CD14-positive monocyte (primary cell): ENCODE measurements at regions not wholly inside any gene's neighbourhood (a gene's known extent, or its start where the extent isn't known, plus 50 kb on each side); places are given as distances from the start of the nearest gene placed in this dataset.

Experiments used
- DNase-seq, 3 donors: peaks; one replicate each; pipeline ENCODE4 v3.0.0-alpha.2; 2011 to 2022
- H2AFZ ChIP-seq: 2 replicates; pipeline ENCODE4 v1.6.0; 2012; ENCODE audit warnings: mild to moderate bottlenecking, low read depth, low read length, inconsistent platforms; ENCODE audit not compliant: insufficient read depth, poor library complexity, severe bottlenecking
- H3K27ac ChIP-seq, 2 donors: 1 replicate in 1 of 2; 2 replicates in 1 of 2; pipeline ENCODE4 v1.5.1; 2012 to 2013; ENCODE audit warnings: low read length in 2 of 2, control low read depth in 1 of 2, inconsistent platforms in 1 of 2, low read depth in 1 of 2, mild to moderate bottlenecking in 1 of 2
- H3K27me3 ChIP-seq, 2 donors: one replicate each; pipeline versions ENCODE4 v1.6.0 to v1.6.1; 2011 to 2013; ENCODE audit warnings: low read length in 2 of 2; ENCODE audit not compliant: control insufficient read depth in 2 of 2, insufficient read depth in 2 of 2
- H3K36me3 ChIP-seq, 2 donors: replicated peaks in 1 of 2; 1 replicate in 1 of 2; 2 replicates in 1 of 2; pipeline versions ENCODE4 v1.5.1 to v1.6.1; 2012 to 2013; ENCODE audit warnings: low read length in 2 of 2, control low read depth in 1 of 2, inconsistent platforms in 1 of 2, mild to moderate bottlenecking in 1 of 2; ENCODE audit not compliant: insufficient read depth in 2 of 2, control insufficient read depth in 1 of 2
- H3K4me1 ChIP-seq, 2 donors: 1 replicate in 1 of 2; 2 replicates in 1 of 2; pipeline versions ENCODE4 v1.5.1 to v1.6.1; 2012 to 2013; ENCODE audit warnings: low read length in 2 of 2, control low read depth in 1 of 2, inconsistent platforms in 1 of 2, mild to moderate bottlenecking in 1 of 2, moderate library complexity in 1 of 2; ENCODE audit not compliant: insufficient read depth in 2 of 2, control insufficient read depth in 1 of 2
- H3K4me2 ChIP-seq: replicated peaks from 2 replicates; pipeline ENCODE3; 2012; ENCODE audit warnings: low read length, moderate library complexity, mild to moderate bottlenecking; ENCODE audit not compliant: poor library complexity, severe bottlenecking; ENCODE audit errors: extremely low read depth
- H3K4me3 ChIP-seq, 3 experiments: fragments of 200-600 bp in 1 of 3; sonication (generic) in 1 of 3; replicated peaks in 1 of 3; 1 replicate in 2 of 3; 2 replicates in 1 of 3; pipeline ENCODE4 v1.5.1; 2011 to 2013; ENCODE audit warnings: low read length in 3 of 3, mild to moderate bottlenecking in 3 of 3, control low read depth in 2 of 3, low read depth in 2 of 3, inconsistent platforms in 1 of 3, moderate library complexity in 1 of 3
- H3K79me2 ChIP-seq: 2 replicates; pipeline ENCODE4 v1.6.0; 2012; ENCODE audit warnings: mild to moderate bottlenecking, control low read depth, inconsistent platforms, low read length, moderate library complexity; ENCODE audit not compliant: insufficient read depth
- H3K9ac ChIP-seq: 2 replicates; pipeline ENCODE4 v1.6.0; 2017; ENCODE audit warnings: low read length, mild to moderate bottlenecking; ENCODE audit not compliant: insufficient read depth, poor library complexity, severe bottlenecking
- H3K9me3 ChIP-seq, 2 donors: replicated peaks in 1 of 2; 1 replicate in 1 of 2; 2 replicates in 1 of 2; pipeline versions ENCODE4 v1.5.1 to v1.6.1; 2012 to 2013; ENCODE audit warnings: low read length in 2 of 2, control low read depth in 1 of 2; ENCODE audit not compliant: control insufficient read depth in 1 of 2, insufficient read depth in 1 of 2
- H4K20me1 ChIP-seq: 2 replicates; pipeline ENCODE4 v1.6.0; 2012; ENCODE audit warnings: mild to moderate bottlenecking, low read length, control low read depth, moderate library complexity; ENCODE audit not compliant: insufficient read depth
- H3K27ac Mint-ChIP-seq, 7 donors: one replicate each; pipeline ENCODE4 v1.8.0; 2020; ENCODE audit warnings: mild to moderate bottlenecking in 7 of 7, mixed read lengths in 7 of 7, moderate library complexity in 6 of 7, inconsistent platforms in 2 of 7
- H3K27me3 Mint-ChIP-seq, 3 donors: one replicate each; pipeline ENCODE4 v1.8.0; 2021 to 2022; ENCODE audit warnings: low read depth in 3 of 3, mild to moderate bottlenecking in 3 of 3, mixed read lengths in 3 of 3, moderate library complexity in 3 of 3, inconsistent platforms in 1 of 3
- H3K36me3 Mint-ChIP-seq, 2 donors: one replicate each; pipeline ENCODE4 v1.8.0; 2020; ENCODE audit warnings: mixed read lengths in 2 of 2, inconsistent platforms in 1 of 2, mild to moderate bottlenecking in 1 of 2
- H3K4me1 Mint-ChIP-seq: one replicate; pipeline ENCODE4 v1.8.0; 2020; ENCODE audit warnings: mild to moderate bottlenecking, mixed read lengths
- H3K4me3 Mint-ChIP-seq, 2 donors: one replicate each; pipeline ENCODE4 v1.8.0; 2020; ENCODE audit warnings: mild to moderate bottlenecking in 2 of 2, mixed read lengths in 2 of 2, moderate library complexity in 1 of 2
- H3K9me3 Mint-ChIP-seq, 7 donors: one replicate each; pipeline ENCODE4 v1.8.0; 2020 to 2022; ENCODE audit warnings: mixed read lengths in 7 of 7, mild to moderate bottlenecking in 6 of 7, moderate library complexity in 6 of 7, inconsistent platforms in 2 of 7
- CTCF ChIP-seq: fragments of 200-600 bp; IDR thresholded peaks from one replicate; pipeline ENCODE4 v1.8.0; 2022; ENCODE audit warnings: antibody characterized with exemption, mild to moderate bottlenecking
- WGBS: methylation state at CpG from one replicate; pipeline ENCODE4 v1.1.5; 2013; ENCODE audit warnings: missing lambda C conversion rate; ENCODE audit not compliant: insufficient coverage; 5-methylcytosine and 5-hydroxymethylcytosine counted together
- intact Hi-C, 2 donors: fragments of 100-400 bp; cut with micrococcal nuclease; formaldehyde crosslinking; loops; one replicate each; pipeline versions ENCODE4 v1.15.0 to v1.15.1; 2023

DNA sequence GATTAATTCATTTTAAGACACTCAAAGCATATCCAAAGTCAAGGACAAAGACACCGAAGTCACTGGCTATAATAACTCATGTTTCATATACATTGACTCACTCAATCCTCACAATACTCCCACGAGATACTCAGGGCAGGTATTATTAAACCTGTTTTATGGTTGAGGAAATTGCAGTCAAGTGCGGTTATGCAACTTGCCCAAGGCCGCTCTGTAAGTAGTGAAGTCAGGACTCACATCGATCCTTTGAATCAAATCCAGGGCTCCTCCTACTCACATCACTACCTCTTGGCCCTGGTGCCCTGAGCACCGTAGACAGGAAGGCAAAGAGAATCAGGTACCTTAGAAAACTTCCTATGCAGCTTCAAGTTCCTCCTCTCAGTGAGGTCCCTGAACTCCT is 87.8 kb upstream of the APC start:
- peaks cover 0 to 3% (median 0%) of the 10 kb centered on the region in 7 donors for H3K9me3 Mint-ChIP-seq
- no peak overlapping the region for H3K4me3 Mint-ChIP-seq
- H3K4me1 Mint-ChIP-seq: peaks cover 9% of the 10 kb centered on the region
- DNase-seq: no peak
- Histone ChIP-seq H3K27ac (no peak overlapping the region), H3K9me3 (no peaks in the 10 kb centered on the region), H2AFZ (no peak overlapping the region), H3K27me3 (no peaks in the 10 kb centered on the region), H3K4me3 (no peak overlapping the region), H3K79me2 (no peaks in the 10 kb centered on the region), H4K20me1 (no peaks in the 10 kb centered on the region), H3K4me1 (no peaks in the 10 kb centered on the region), H3K36me3 (no peaks in the 10 kb centered on the region), H3K4me2 (no peak overlapping the region), H3K9ac (no peak overlapping the region)
- no peak overlapping the region for H3K27ac Mint-ChIP-seq
- intact Hi-C loops: no loop called here
- no peak for TF ChIP-seq CTCF
- WGBS: 71% methylated on average over 1 of the region's 6 CpGs
- H3K36me3 Mint-ChIP-seq: no peaks in the 10 kb centered on the region
- peaks cover 7 to 20% (median 8%) of the 10 kb centered on the region in 3 donors for H3K27me3 Mint-ChIP-seq

GRCh38 chr5:112653638-112654205 is 84.0 kb upstream of the APC start:
- no peaks in the 10 kb centered on the region for H3K4me1 ChIP-seq
- H3K79me2 ChIP-seq: no peaks in the 10 kb centered on the region
- H3K27me3 ChIP-seq: no peaks in the 10 kb centered on the region
- H3K9me3 ChIP-seq: no peaks in the 10 kb centered on the region
- no peaks in the 10 kb centered on the region for H3K36me3 ChIP-seq
- 94% methylated on average over 2 of the region's 5 CpGs for WGBS
- no peaks in the 10 kb centered on the region for H4K20me1 ChIP-seq
- no peak overlapping the region for H3K27ac ChIP-seq
- H3K4me2 ChIP-seq: no peak overlapping the region
- H3K9ac ChIP-seq: no peak overlapping the region
- no peak overlapping the region for H3K4me3 ChIP-seq
- Mint-ChIP-seq H3K36me3 (no peaks in the 10 kb centered on the region), H3K9me3 (peaks cover 0 to 8% (median 0%) of the 10 kb centered on the region in 7 donors), H3K4me3 (no peak overlapping the region), H3K27me3 (peaks cover 4 to 15% (median 7%) of the 10 kb centered on the region in 3 donors), H3K27ac (no peak overlapping the region), H3K4me1 (no peaks in the 10 kb centered on the region)
- intact Hi-C loops: no loop called here
- no peak overlapping the region for H2AFZ ChIP-seq
- no peak for DNase-seq
- TF ChIP-seq CTCF: no peak
